ENCODE measurements at regions not wholly inside any gene's neighbourhood (a gene's known extent, or its start where the extent isn't known, plus 50 kb on each side); places are given as distances from the start of the nearest gene placed in this dataset.

DNA sequence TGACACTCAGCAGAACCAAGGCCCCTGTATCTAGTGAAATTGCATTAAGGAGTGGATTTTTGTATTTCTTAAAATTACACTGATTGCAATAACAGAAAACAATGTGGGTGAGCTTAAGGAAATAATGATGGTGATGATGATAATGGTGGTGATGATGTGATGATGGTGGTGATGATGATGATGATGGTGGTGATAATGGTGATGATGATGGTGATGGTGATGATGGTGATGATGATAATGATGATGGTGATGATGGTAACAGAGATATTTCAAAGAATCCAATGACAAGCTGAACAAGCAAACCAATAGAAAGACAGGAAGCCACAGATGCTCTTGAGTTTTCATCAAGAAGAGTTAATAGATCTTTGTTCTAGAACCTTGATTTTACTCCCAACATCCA, 630.7 kb upstream of the AUTS2 start:
- TF ChIP-seq ZNF324 (tag by site-specific recombination; IDR thresholded peaks at IDR 0.05): no peak
- TF ChIP-seq, protein P1, sequence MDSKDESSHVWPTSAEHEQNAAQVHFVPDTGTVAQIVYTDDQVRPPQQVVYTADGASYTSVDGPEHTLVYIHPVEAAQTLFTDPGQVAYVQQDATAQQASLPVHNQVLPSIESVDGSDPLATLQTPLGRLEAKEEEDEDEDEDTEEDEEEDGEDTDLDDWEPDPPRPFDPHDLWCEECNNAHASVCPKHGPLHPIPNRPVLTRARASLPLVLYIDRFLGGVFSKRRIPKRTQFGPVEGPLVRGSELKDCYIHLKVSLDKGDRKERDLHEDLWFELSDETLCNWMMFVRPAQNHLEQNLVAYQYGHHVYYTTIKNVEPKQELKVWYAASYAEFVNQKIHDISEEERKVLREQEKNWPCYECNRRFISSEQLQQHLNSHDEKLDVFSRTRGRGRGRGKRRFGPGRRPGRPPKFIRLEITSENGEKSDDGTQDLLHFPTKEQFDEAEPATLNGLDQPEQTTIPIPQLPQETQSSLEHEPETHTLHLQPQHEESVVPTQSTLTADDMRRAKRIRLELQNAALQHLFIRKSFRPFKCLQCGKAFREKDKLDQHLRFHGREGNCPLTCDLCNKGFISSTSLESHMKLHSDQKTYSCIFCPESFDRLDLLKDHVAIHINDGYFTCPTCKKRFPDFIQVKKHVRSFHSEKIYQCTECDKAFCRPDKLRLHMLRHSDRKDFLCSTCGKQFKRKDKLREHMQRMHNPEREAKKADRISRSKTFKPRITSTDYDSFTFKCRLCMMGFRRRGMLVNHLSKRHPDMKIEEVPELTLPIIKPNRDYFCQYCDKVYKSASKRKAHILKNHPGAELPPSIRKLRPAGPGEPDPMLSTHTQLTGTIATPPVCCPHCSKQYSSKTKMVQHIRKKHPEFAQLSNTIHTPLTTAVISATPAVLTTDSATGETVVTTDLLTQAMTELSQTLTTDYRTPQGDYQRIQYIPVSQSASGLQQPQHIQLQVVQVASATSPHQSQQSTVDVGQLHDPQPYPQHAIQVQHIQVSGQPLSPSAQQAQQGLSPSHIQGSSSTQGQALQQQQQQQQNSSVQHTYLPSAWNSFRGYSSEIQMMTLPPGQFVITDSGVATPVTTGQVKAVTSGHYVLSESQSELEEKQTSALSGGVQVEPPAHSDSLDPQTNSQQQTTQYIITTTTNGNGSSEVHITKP (tag by site-specific recombination; IDR thresholded peaks at IDR 0.05): no peak
- TF ChIP-seq KLF16 (tag by site-specific recombination; IDR thresholded peaks at IDR 0.05): no peak

All from HEK293 (cell line).